ENCODE measurements at regions not wholly inside any gene's neighbourhood (a gene's known extent, or its start where the extent isn't known, plus 50 kb on each side); places are given as distances from the start of the nearest gene placed in this dataset.

GRCh38 chr4:41380511-41381157 is 123.9 kb downstream of the UCHL1 start:
- TF ChIP-seq EZH2 (IDR thresholded peaks at IDR 0.05; ENCODE audit: insufficient read depth, poor library complexity, severe bottlenecking), result no peak
- TF ChIP-seq EZH2phosphoT487 (IDR thresholded peaks at IDR 0.05; ENCODE audit: insufficient read depth, low read depth), result no peak
